ENCODE measurements at regions not wholly inside any gene's neighbourhood (a gene's known extent, or its start where the extent isn't known, plus 50 kb on each side); places are given as distances from the start of the nearest gene placed in this dataset.

DNA sequence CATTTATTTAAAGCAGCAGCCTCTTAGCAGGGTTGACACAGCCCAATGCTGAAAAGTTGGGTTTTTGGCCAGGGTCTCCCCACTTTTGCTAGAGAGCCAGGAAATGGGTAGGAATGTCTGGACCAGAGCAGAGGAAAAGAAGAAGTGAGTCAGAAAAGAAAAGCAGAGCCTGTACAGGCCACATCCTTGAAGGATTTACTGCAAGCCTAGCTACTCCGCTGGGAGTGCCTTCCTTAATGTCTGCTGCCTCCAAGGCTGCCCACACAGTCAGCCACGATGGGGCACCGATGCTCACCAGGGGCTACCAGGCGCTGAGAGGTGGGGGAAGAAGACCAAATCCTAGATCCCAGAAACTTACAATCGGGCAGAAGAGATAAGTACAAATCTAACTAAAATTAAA, 139.2 kb downstream of the C12orf75 start:
- no peaks in the 10 kb centered on the region for H3K79me2 ChIP-seq (ENCODE audit: insufficient read depth, low read length)
- H3K27ac ChIP-seq (ENCODE audit: low read depth, low read length), result no peak overlapping the region
- ATAC-seq (no peak), DNase-seq (ENCODE audit: low read depth, low spot score) (no peak)
- H4K20me1 ChIP-seq (ENCODE audit: insufficient read depth), result no peaks in the 10 kb centered on the region
- no peaks in the 10 kb centered on the region for H3K9me3 ChIP-seq (ENCODE audit: control insufficient read depth in 1 of 2, insufficient read depth in 1 of 2, low read depth in 1 of 2, low read length in 2 of 2)
- peaks cover 20% of the 10 kb centered on the region; the same call in 1 of the 2 replicates for H3K27me3 ChIP-seq (ENCODE audit: insufficient read depth, low read length)
- no peak overlapping the region for H3K9ac ChIP-seq (ENCODE audit: low read length)
- H3K36me3 ChIP-seq (ENCODE audit: control insufficient read depth in 1 of 2, insufficient read depth in 2 of 2, low read length in 2 of 2), result no peaks in the 10 kb centered on the region
- intact Hi-C loops (cut with micrococcal nuclease), result no loop called here
- no peak overlapping the region for H3K4me2 ChIP-seq (ENCODE audit: low read length)
- ChIA-PET CTCF (no interaction called here), RAD21 (ENCODE audit: low non-redundant PET in 1 of 2, low total read pairs in 2 of 2, uncharacterized antibody in 2 of 2, unreplicated experiment in 2 of 2) (no interaction called here), POLR2A (interaction anchor here (0.7 kb wide), 1 partner anchor 15 kb away, joined by 3 read pairs; no protein-coding TSS in a partner anchor)
- TF ChIP-seq POLR2A (IDR thresholded peaks at IDR 0.05; ENCODE audit: borderline replicate concordance, extremely low read depth, insufficient read depth, insufficient read length) (no peak), JUND (IDR thresholded peaks at IDR 0.05) (no peak), ELF1 (IDR thresholded peaks at IDR 0.05; ENCODE audit: borderline replicate concordance, low read depth) (no peak), RAD21 (IDR thresholded peaks at IDR 0.05; ENCODE audit: low read depth) (no peak), YY1 (IDR thresholded peaks at IDR 0.05; ENCODE audit: extremely low read depth, insufficient replicate concordance, low read depth, low read length) (no peak)
- TF ChIP-seq, protein P1, sequence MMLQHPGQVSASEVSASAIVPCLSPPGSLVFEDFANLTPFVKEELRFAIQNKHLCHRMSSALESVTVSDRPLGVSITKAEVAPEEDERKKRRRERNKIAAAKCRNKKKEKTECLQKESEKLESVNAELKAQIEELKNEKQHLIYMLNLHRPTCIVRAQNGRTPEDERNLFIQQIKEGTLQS (IDR thresholded peaks at IDR 0.05), result no peak
- H2AFZ ChIP-seq (ENCODE audit: low read depth, low read length, poor library complexity, severe bottlenecking), result no peak overlapping the region
- no TSS peak for BruUV-seq (replicated peaks)
- H3K9me2 ChIP-seq (ENCODE audit: insufficient read depth), result no peaks in the 10 kb centered on the region
- H3K4me1 ChIP-seq (ENCODE audit: control insufficient read depth in 1 of 2, insufficient read depth in 2 of 2, low read length in 2 of 2), result no peaks in the 10 kb centered on the region
- H3K4me3 ChIP-seq (replicated peaks in 1 of 2; ENCODE audit: low read depth in 1 of 2, low read length in 2 of 2), result no peak overlapping the region

DNA sequence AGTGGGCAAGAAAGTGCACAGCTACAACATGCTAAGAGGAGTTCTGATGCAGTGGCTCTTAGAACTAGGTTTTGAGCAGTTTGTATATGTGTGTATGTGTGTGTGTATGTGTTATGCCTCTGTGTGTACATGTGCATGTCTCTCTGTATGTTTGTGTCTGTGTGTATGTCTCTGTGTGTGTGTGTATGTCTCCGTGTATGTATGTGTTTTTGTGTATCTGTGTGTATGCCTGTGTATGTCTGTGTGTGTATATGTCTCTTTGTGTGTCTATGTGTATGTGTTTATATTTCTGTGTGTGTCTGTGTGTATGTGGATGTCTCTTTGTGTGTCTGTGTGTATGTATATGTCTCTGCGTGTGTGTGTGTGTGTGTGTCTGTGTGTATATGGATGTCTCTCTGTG, 139.6 kb downstream of the C12orf75 start:
- H3K27ac ChIP-seq (ENCODE audit: low read depth, low read length), result no peak overlapping the region
- no peaks in the 10 kb centered on the region for H3K9me2 ChIP-seq (ENCODE audit: insufficient read depth)
- ATAC-seq (no peak), DNase-seq (ENCODE audit: low read depth, low spot score) (no peak)
- no peak overlapping the region for H3K4me2 ChIP-seq (ENCODE audit: low read length)
- no peaks in the 10 kb centered on the region for H3K9me3 ChIP-seq (ENCODE audit: control insufficient read depth in 1 of 2, insufficient read depth in 1 of 2, low read depth in 1 of 2, low read length in 2 of 2)
- intact Hi-C loops (cut with micrococcal nuclease), result no loop called here
- H3K36me3 ChIP-seq (ENCODE audit: control insufficient read depth in 1 of 2, insufficient read depth in 2 of 2, low read length in 2 of 2), result no peaks in the 10 kb centered on the region
- H4K20me1 ChIP-seq (ENCODE audit: insufficient read depth), result no peaks in the 10 kb centered on the region
- H2AFZ ChIP-seq (ENCODE audit: low read depth, low read length, poor library complexity, severe bottlenecking), result no peak overlapping the region
- no peaks in the 10 kb centered on the region for H3K79me2 ChIP-seq (ENCODE audit: insufficient read depth, low read length)
- peaks cover 16% of the 10 kb centered on the region; the same call in 1 of the 2 replicates for H3K27me3 ChIP-seq (ENCODE audit: insufficient read depth, low read length)
- CTCF ChIA-PET, result no interaction called here
- H3K4me3 ChIP-seq (replicated peaks in 1 of 2; ENCODE audit: low read depth in 1 of 2, low read length in 2 of 2), result no peak overlapping the region
- RAD21 ChIA-PET (ENCODE audit: low non-redundant PET in 1 of 2, low total read pairs in 2 of 2, uncharacterized antibody in 2 of 2, unreplicated experiment in 2 of 2), result no interaction called here
- POLR2A ChIA-PET, result interaction anchor here (0.7 kb wide), 1 partner anchor 16 kb away, joined by 3 read pairs; no protein-coding TSS in a partner anchor
- no peak overlapping the region for H3K9ac ChIP-seq (ENCODE audit: low read length)
- no peaks in the 10 kb centered on the region for H3K4me1 ChIP-seq (ENCODE audit: control insufficient read depth in 1 of 2, insufficient read depth in 2 of 2, low read length in 2 of 2)
- no TSS peak for BruUV-seq (replicated peaks)
- TF ChIP-seq EZH2phosphoT487 (IDR thresholded peaks at IDR 0.05; ENCODE audit: borderline replicate concordance) (no peak), POLR2AphosphoS5 (IDR thresholded peaks at IDR 0.05; ENCODE audit: low read depth, low read length) (no peak), YY1 (IDR thresholded peaks at IDR 0.05; ENCODE audit: extremely low read depth, insufficient replicate concordance, low read depth, low read length) (no peak), ZNF274 (IDR thresholded peaks at IDR 0.05; ENCODE audit: low read depth, low read length) (no peak), POLR2A (IDR thresholded peaks at IDR 0.05; ENCODE audit: borderline replicate concordance, extremely low read depth, insufficient read depth, insufficient read length) (no peak), TCF7L2 (IDR thresholded peaks at IDR 0.05; ENCODE audit: borderline replicate concordance, extremely low read depth, insufficient read depth, insufficient read length) (no peak), SP1 (IDR thresholded peaks at IDR 0.05; ENCODE audit: low read depth) (no peak), SIN3A (IDR thresholded peaks at IDR 0.05; ENCODE audit: low read depth) (no peak), FOSL1 (IDR thresholded peaks at IDR 0.05; ENCODE audit: low read depth) (no peak), EZH2 (IDR thresholded peaks at IDR 0.05) (no peak), SRF (IDR thresholded peaks at IDR 0.05; ENCODE audit: low read depth) (no peak)
- TF ChIP-seq, protein P2, sequence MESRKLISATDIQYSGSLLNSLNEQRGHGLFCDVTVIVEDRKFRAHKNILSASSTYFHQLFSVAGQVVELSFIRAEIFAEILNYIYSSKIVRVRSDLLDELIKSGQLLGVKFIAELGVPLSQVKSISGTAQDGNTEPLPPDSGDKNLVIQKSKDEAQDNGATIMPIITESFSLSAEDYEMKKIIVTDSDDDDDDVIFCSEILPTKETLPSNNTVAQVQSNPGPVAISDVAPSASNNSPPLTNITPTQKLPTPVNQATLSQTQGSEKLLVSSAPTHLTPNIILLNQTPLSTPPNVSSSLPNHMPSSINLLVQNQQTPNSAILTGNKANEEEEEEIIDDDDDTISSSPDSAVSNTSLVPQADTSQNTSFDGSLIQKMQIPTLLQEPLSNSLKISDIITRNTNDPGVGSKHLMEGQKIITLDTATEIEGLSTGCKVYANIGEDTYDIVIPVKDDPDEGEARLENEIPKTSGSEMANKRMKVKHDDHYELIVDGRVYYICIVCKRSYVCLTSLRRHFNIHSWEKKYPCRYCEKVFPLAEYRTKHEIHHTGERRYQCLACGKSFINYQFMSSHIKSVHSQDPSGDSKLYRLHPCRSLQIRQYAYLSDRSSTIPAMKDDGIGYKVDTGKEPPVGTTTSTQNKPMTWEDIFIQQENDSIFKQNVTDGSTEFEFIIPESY (IDR thresholded peaks at IDR 0.05; ENCODE audit: extremely low read depth, insufficient replicate concordance, low read length), result no peak
